ENCODE measurements at regions not wholly inside any gene's neighbourhood (a gene's known extent, or its start where the extent isn't known, plus 50 kb on each side); places are given as distances from the start of the nearest gene placed in this dataset.

GRCh38 chr4:96036781-96037180 lies 196.9 kb downstream of the PDHA2 start:
- intact Hi-C loops (cut with DNase I), result no loop called here
- Histone ChIP-seq H3K36me3 (no peaks in the 10 kb centered on the region), H3K4me3 (replicated peaks in 1 of 3) (no peak overlapping the region), H3K27me3 (no peaks in the 10 kb centered on the region), H3K27ac (no peak overlapping the region), H3K9me3 (no peaks in the 10 kb centered on the region), H3K4me1 (no peaks in the 10 kb centered on the region)
- 79 to 83% methylated on average over 3 of the region's 3 CpGs for WGBS, 2 donors
- TF ChIP-seq CTCF (IDR thresholded peaks at IDR 0.05) (no peak), POLR2A (IDR thresholded peaks at IDR 0.05) (no peak)
- no peak for DNase-seq

- WGBS, 2 donors, result 91 to 93% methylated on average over 2 of the region's 2 CpGs
- no peak for TF ChIP-seq CTCF (IDR thresholded peaks at IDR 0.05)
- no peak for TF ChIP-seq POLR2A (IDR thresholded peaks at IDR 0.05)
- Histone ChIP-seq H3K4me1 (no peaks in the 10 kb centered on the region), H3K9me3 (no peaks in the 10 kb centered on the region), H3K4me3 (replicated peaks in 1 of 3) (no peak overlapping the region), H3K36me3 (no peaks in the 10 kb centered on the region), H3K27me3 (no peaks in the 10 kb centered on the region), H3K27ac (no peak overlapping the region)
- intact Hi-C loops (cut with DNase I), result no loop called here
- no peak for DNase-seq
Observed at GRCh38 chr4:96037705-96038104, 197.8 kb downstream of the PDHA2 start.

- WGBS, 2 donors, result 58 to 69% methylated on average over 1 of the region's 1 CpG
- H3K4me1 ChIP-seq, result no peaks in the 10 kb centered on the region
- intact Hi-C loops (cut with DNase I), result no loop called here
Observed at GRCh38 chr4:96039217-96039616, 199.3 kb downstream of the PDHA2 start.

GRCh38 chr4:96039803-96040436 lies 200.0 kb downstream of the PDHA2 start:
- intact Hi-C loops (cut with DNase I), result no loop called here
- H3K4me3 ChIP-seq (replicated peaks in 1 of 3), result no peak overlapping the region
- WGBS, 2 donors, result 66 to 87% methylated on average over 2 of the region's 2 CpGs
- DNase-seq, result no peak
- H3K36me3 ChIP-seq, result no peaks in the 10 kb centered on the region
- no peak overlapping the region for H3K27ac ChIP-seq
- TF ChIP-seq CTCF (IDR thresholded peaks at IDR 0.05) (no peak), POLR2A (IDR thresholded peaks at IDR 0.05) (no peak)
- no peaks in the 10 kb centered on the region for H3K9me3 ChIP-seq
- no peaks in the 10 kb centered on the region for H3K27me3 ChIP-seq
- no peaks in the 10 kb centered on the region for H3K4me1 ChIP-seq

More at GRCh38 chr4:96039217-96039616, 199.3 kb downstream of the PDHA2 start:
- Histone ChIP-seq H3K27me3 (no peaks in the 10 kb centered on the region), H3K27ac (no peak overlapping the region), H3K4me3 (replicated peaks in 1 of 3) (no peak overlapping the region), H3K36me3 (no peaks in the 10 kb centered on the region), H3K9me3 (no peaks in the 10 kb centered on the region)
- DNase-seq, result no peak
- no peak for TF ChIP-seq POLR2A (IDR thresholded peaks at IDR 0.05)
- no peak for TF ChIP-seq CTCF (IDR thresholded peaks at IDR 0.05)

GRCh38 chr4:96044971-96045370 lies 205.1 kb downstream of the PDHA2 start:
- no peak for DNase-seq
- intact Hi-C loops (cut with DNase I), result no loop called here
- Histone ChIP-seq H3K27me3 (no peaks in the 10 kb centered on the region), H3K36me3 (no peaks in the 10 kb centered on the region), H3K9me3 (no peaks in the 10 kb centered on the region), H3K27ac (no peak overlapping the region), H3K4me3 (replicated peaks in 1 of 3) (no peak overlapping the region), H3K4me1 (no peaks in the 10 kb centered on the region)
- TF ChIP-seq CTCF (IDR thresholded peaks at IDR 0.05) (no peak), POLR2A (IDR thresholded peaks at IDR 0.05) (no peak)
- 94 to 98% methylated on average over 4 of the region's 4 CpGs for WGBS, 2 donors
